Nephron (organoid): ENCODE measurements at regions not wholly inside any gene's neighbourhood (a gene's known extent, or its start where the extent isn't known, plus 50 kb on each side); places are given as distances from the start of the nearest gene placed in this dataset.
"Not testable (repeated sequence)": the region's sequence is repeated elsewhere in the genome, so short reads cannot be mapped to it uniquely, and the experiment has no call there.

Source experiments
- H3K27ac Mint-ChIP-seq, 3 experiments: 2 replicates each; pipeline ENCODE4 v1.8.0; 2020; ENCODE audit warnings: mixed read lengths in 3 of 3, mild to moderate bottlenecking in 2 of 3, moderate library complexity in 1 of 3
- H3K27me3 Mint-ChIP-seq: 2 replicates; pipeline ENCODE4 v1.8.0; 2021; ENCODE audit warnings: low read depth, mild to moderate bottlenecking, moderate library complexity, mixed read lengths
- H3K36me3 Mint-ChIP-seq: 2 replicates; pipeline ENCODE4 v1.8.0; 2020; ENCODE audit warnings: low read depth, mixed read lengths
- H3K4me1 Mint-ChIP-seq: 2 replicates; pipeline ENCODE4 v1.8.0; 2020; ENCODE audit warnings: mixed read lengths
- H3K4me3 Mint-ChIP-seq, 3 experiments: 2 replicates each; pipeline ENCODE4 v1.8.0; 2020; ENCODE audit warnings: mild to moderate bottlenecking in 3 of 3, mixed read lengths in 3 of 3, moderate library complexity in 2 of 3
- H3K9me3 Mint-ChIP-seq: 2 replicates; pipeline ENCODE4 v1.8.0; 2020; ENCODE audit warnings: mixed read lengths
- TF ChIP-seq, protein P1 (sequence below), 3 experiments: fragments of 200-600 bp; sonication (generic); IDR thresholded peaks; one replicate each; pipeline ENCODE4 v1.5.0; 2021; ENCODE audit warnings: antibody characterized with exemption in 3 of 3; ENCODE audit not compliant: unreplicated experiment in 3 of 3

DNA sequence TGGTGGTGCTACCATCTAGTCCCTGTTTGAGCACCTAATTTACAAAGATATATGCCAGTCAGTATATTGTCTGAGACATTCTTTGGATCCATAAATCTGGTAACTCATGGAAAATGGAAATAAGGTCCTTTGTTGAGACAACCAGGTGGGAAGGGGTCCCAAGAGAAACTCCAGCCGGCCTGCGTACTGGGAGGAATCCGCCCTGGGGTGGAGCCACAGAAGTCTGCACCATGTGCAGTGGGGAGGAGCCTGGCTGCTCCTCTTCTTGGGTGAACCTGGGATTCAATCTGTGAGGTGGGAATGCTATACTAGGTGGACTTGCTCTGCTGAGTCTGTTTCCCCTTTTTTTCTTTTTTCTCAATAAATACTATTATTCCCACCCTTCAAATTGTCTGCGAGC is 339.2 kb upstream of the TNRC6C start:
- Mint-ChIP-seq H3K36me3 (no peaks in the 10 kb centered on the region), H3K27ac (no peak overlapping the region), H3K27me3 (peaks cover 4% of the 10 kb centered on the region), H3K4me3 (no peak overlapping the region), H3K4me1 (peaks cover 10% of the 10 kb centered on the region), H3K9me3 (peaks cover 12% of the 10 kb centered on the region)
- TF ChIP-seq, protein P1, sequence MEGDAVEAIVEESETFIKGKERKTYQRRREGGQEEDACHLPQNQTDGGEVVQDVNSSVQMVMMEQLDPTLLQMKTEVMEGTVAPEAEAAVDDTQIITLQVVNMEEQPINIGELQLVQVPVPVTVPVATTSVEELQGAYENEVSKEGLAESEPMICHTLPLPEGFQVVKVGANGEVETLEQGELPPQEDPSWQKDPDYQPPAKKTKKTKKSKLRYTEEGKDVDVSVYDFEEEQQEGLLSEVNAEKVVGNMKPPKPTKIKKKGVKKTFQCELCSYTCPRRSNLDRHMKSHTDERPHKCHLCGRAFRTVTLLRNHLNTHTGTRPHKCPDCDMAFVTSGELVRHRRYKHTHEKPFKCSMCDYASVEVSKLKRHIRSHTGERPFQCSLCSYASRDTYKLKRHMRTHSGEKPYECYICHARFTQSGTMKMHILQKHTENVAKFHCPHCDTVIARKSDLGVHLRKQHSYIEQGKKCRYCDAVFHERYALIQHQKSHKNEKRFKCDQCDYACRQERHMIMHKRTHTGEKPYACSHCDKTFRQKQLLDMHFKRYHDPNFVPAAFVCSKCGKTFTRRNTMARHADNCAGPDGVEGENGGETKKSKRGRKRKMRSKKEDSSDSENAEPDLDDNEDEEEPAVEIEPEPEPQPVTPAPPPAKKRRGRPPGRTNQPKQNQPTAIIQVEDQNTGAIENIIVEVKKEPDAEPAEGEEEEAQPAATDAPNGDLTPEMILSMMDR (IDR thresholded peaks at IDR 0.05; ENCODE audit: unreplicated experiment in 3 of 3): no peak

DNA sequence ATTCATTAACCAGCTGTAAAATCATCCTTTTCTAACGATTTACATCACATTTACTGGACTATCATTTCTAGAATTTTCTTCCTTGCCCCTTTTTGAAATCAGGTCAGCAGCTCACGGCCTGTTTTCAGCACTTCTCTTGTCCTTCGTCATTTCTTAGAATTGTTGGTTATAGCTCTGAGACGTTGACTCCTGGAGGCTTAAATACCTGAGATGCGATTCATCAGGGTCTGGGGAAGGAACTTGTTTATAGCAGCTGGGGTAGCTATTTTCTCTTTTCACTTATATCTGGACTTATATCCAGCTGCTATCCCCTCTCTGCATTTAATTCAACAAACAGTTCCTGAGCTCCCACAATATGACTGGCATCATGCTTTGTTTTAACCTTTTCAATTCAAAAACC is 338.7 kb upstream of the TNRC6C start:
- Mint-ChIP-seq H3K27ac (no peak overlapping the region), H3K4me3 (no peak overlapping the region), H3K36me3 (no peaks in the 10 kb centered on the region), H3K27me3 (peaks cover 4% of the 10 kb centered on the region), H3K4me1 (peaks cover 10% of the 10 kb centered on the region), H3K9me3 (peaks cover 12% of the 10 kb centered on the region)
- TF ChIP-seq, protein P1 (IDR thresholded peaks at IDR 0.05; ENCODE audit: unreplicated experiment in 3 of 3): no peak

DNA sequence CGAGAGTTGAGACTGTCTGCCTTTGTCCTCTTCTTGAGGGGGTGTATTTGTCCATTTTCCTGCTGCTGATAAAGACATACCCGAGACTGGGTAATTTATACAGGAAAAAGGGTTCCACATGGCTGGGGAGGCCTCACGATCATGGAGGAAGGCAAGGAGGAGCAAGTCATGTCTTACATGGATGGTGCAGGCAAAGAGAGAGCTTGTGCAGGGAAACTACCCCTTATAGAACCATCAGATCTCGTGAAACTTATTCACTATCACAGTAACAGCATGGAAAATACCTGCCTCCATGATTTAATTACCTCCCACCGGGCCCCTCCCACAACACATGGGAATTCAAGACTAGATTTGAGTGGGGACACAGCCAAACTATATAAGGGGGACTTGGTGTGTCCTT is 338.2 kb upstream of the TNRC6C start:
- H3K36me3 Mint-ChIP-seq: no peaks in the 10 kb centered on the region
- peaks cover 4% of the 10 kb centered on the region for H3K27me3 Mint-ChIP-seq
- H3K4me1 Mint-ChIP-seq: peaks cover 10% of the 10 kb centered on the region
- TF ChIP-seq, protein P1 (IDR thresholded peaks at IDR 0.05; ENCODE audit: unreplicated experiment in 3 of 3): no peak
- no peak overlapping the region for H3K4me3 Mint-ChIP-seq
- peaks cover 14% of the 10 kb centered on the region for H3K9me3 Mint-ChIP-seq
- H3K27ac Mint-ChIP-seq: no peak overlapping the region

DNA sequence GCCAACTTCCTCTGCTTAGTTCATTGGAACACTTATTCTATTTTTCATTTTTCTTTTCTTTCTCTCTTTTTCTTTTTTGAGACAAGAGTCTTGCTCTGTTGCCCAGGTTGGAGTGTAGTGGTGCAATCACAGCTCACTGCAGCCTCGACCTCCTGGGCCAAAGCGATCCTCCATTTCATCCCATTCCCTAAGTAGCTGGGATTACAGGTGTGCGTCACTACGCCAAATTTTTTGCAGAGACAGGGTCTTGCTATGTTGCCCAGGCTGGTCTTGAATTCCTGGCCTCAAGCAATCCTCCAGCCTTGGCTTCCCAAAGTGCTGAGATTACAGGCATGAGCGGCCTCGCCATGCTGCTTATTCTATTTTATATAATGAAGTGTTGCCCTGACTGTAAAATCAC is 336.4 kb upstream of the TNRC6C start:
- not testable (repeated sequence) for H3K36me3 Mint-ChIP-seq, H3K27ac Mint-ChIP-seq, H3K4me3 Mint-ChIP-seq, H3K27me3 Mint-ChIP-seq, H3K4me1 Mint-ChIP-seq
- H3K9me3 Mint-ChIP-seq: peaks cover 26% of the 10 kb centered on the region

DNA sequence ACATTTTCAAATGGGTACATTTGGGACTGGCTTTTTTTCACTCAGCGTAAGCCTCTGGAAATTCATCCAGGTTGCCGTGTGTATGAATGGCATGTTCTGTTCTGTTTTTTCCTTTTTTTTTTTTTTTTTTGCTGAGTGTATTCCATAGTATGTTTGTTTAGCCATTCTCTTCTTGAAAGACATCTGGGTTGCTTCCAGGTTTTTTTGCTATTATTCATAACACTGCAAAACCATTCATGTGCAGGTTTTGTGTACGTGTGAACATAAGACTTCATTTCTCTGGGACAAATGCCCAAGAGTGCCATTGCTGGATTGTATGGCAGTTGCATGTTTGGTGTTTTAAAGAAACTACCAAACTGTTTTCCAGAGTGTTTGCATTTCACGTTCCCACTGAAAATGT is 335.9 kb upstream of the TNRC6C start:
- no peak overlapping the region for H3K27ac Mint-ChIP-seq
- no peak overlapping the region for H3K4me3 Mint-ChIP-seq
- H3K9me3 Mint-ChIP-seq: peaks cover 30% of the 10 kb centered on the region
- H3K4me1 Mint-ChIP-seq: peaks cover 4% of the 10 kb centered on the region
- TF ChIP-seq, protein P1 (IDR thresholded peaks at IDR 0.05; ENCODE audit: unreplicated experiment in 3 of 3): no peak
- peaks cover 8% of the 10 kb centered on the region for H3K27me3 Mint-ChIP-seq
- no peaks in the 10 kb centered on the region for H3K36me3 Mint-ChIP-seq

DNA sequence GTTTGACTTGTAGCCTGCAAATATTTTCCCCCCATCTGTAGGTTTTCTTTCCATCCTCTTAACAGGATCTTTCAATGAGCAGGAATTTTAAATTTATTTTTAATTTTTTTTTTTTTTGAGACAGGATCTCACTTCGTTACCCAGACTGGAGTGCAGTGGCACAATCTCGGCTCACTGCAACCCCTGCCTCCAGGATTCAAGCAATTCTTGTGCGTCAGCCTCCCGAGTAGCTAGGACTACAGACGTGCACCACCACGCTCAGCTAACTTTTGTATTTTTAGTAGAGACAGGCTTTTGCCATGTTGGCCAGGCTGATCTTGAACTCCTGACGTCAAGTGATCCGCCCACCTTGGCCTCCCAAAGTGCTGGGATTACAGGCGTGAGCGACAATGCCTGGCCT is 335.2 kb upstream of the TNRC6C start:
- H3K36me3 Mint-ChIP-seq, H3K4me3 Mint-ChIP-seq, H3K27me3 Mint-ChIP-seq, H3K27ac Mint-ChIP-seq, H3K4me1 Mint-ChIP-seq: not testable (repeated sequence)
- peaks cover 34% of the 10 kb centered on the region for H3K9me3 Mint-ChIP-seq

DNA sequence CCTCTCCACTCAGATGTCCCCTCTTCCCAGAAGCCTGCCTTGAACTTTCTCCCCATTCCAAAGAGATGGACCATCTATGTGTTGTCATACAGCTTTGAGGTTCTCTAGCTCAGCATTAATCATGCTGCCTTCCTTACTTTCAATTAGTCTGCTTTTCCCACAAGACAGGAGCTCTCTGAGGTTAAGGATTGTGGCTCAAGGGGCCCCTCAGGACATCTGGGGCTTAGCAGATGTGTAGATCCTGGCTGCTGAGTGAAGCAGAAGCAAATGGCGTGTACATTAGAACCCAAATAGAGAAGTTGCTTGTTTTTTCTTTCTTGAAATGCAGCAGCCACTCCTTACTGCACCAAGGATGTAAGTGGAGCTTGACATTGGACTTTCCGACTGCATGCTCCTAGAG is 330.5 kb upstream of the TNRC6C start:
- H3K27ac Mint-ChIP-seq: no peak overlapping the region
- no peak overlapping the region for H3K4me3 Mint-ChIP-seq
- H3K27me3 Mint-ChIP-seq: peaks cover 12% of the 10 kb centered on the region
- H3K36me3 Mint-ChIP-seq: peaks cover 4% of the 10 kb centered on the region
- H3K9me3 Mint-ChIP-seq: peaks cover 27% of the 10 kb centered on the region
- H3K4me1 Mint-ChIP-seq: no peaks in the 10 kb centered on the region
- TF ChIP-seq, protein P1 (IDR thresholded peaks at IDR 0.05; ENCODE audit: unreplicated experiment in 3 of 3): no peak

DNA sequence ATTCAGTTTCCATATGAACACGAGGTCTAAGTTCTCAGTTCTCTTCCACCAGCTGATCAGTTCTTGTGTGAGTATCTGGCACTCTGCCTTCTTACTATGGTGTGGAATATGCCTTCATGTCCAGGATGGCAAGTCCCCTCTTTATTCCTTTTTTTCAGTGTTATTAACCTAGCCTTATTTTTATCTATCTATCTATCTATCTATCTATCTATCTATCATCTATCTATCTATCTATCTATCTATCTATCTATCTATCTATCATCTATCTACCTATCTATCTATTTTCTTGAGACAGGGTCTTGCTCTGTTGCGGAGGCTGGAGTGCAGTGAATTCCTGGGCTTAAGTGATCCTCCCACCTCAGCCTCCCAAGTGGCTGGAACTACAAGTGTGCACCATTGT is 329.2 kb upstream of the TNRC6C start:
- Mint-ChIP-seq H3K9me3 (peaks cover 27% of the 10 kb centered on the region), H3K27me3 (peaks cover 15% of the 10 kb centered on the region)
- not testable (repeated sequence) for H3K4me1 Mint-ChIP-seq, H3K36me3 Mint-ChIP-seq, H3K4me3 Mint-ChIP-seq, H3K27ac Mint-ChIP-seq
